ENCODE measurements at regions not wholly inside any gene's neighbourhood (a gene's known extent, or its start where the extent isn't known, plus 50 kb on each side); places are given as distances from the start of the nearest gene placed in this dataset.
"Not testable (repeated sequence)": the region's sequence is repeated elsewhere in the genome, so short reads cannot be mapped to it uniquely, and the experiment has no call there.

DNA sequence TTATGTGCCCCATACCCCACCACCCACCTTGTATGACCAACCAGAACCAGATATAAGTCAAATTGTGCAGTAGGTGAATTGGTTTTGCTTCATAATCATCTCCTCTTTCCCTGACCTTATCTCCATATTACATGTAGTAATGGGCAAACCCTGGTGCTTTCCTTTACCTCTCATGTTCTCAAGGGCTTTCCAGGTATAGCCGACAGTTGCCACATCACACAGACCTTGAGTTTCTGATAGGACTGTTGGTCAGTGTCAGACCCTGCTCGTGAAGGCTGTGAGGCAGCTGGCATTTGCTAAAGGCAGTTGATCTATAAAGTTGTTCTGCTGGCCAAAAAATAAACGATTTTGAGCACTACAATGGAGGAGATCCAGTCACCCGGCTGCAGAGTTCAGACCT is 145.9 kb downstream of the ALX1 start:
- no peak for DNase-seq (ENCODE audit: low spot score)

DNA sequence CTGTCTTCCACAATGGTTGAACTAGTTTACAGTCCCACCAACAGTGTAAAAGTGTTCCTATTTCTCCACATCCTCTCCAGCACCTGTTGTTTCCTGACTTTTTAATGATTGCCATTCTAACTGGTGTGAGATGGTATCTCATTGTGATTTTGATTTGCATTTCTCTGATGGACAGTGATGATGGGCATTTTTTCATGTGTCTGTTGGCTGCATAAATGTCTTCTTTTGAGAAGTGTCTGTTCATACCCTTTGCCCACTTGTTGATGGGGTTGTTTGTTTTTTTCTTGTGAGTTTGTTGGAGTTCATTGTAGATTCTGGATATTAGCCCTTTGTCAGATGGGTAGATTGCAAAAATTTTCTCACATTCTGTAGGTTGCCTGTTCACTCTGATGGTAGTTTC is 153.1 kb downstream of the ALX1 start:
- DNase-seq (ENCODE audit: low spot score): not testable (repeated sequence)

DNA sequence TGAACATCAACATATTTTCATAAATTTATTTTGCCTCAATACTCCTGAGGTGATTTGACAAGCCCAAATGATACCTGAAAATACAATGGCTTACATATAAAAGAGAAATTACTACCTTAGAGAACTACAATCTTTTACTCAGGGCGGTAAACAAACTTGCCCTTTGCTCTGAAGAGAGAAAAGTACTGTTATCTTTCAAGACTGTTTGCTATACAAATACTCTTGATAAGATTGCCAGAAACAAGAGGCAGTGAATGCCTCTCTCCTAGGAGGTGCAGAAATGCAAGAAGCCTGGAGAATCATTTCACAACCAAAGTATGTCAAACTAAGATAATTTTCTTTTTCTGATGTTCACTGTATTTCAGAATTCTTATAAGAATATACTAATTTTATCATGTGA is 160.3 kb downstream of the ALX1 start:
- no peak for DNase-seq (ENCODE audit: low spot score)

DNA sequence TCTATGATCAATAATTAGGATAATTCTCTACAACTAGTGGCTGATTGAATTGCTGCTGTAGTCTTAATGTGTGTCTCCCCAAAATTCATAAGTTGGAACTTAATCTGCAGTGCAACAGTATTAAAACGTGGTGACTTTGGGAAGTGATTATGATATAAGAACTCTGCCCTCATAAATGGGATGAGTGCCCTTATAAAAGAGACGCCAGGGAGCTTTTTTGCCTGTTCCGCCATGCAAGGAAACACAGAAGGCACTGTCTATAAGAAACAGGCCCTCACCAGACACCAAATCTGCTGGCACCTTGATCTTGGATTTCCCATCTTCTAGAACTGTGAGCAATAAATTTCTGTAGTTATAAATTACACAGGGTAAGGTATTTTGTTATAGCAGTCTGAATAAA is 161.0 kb downstream of the ALX1 start:
- DNase-seq (ENCODE audit: low spot score): no peak

DNA sequence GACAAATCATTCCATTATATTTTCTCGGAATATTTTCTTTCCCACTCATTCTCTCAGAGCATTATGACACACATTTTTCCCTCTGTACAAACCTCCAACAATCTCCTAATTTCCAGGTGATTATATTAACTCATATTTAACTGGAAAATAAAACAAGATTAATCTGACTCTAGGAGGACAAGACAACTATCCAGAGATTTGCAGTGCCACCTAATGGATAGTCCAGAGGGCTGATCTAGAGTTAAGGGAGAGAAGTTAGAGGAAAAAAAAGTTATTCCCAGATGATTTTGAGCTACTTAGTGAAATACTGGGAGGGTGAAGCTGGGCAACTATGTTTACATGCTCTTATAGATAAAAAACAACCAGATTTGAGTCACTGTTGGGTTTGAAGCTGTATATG is 161.7 kb downstream of the ALX1 start:
- DNase-seq (ENCODE audit: low spot score): no peak

DNA sequence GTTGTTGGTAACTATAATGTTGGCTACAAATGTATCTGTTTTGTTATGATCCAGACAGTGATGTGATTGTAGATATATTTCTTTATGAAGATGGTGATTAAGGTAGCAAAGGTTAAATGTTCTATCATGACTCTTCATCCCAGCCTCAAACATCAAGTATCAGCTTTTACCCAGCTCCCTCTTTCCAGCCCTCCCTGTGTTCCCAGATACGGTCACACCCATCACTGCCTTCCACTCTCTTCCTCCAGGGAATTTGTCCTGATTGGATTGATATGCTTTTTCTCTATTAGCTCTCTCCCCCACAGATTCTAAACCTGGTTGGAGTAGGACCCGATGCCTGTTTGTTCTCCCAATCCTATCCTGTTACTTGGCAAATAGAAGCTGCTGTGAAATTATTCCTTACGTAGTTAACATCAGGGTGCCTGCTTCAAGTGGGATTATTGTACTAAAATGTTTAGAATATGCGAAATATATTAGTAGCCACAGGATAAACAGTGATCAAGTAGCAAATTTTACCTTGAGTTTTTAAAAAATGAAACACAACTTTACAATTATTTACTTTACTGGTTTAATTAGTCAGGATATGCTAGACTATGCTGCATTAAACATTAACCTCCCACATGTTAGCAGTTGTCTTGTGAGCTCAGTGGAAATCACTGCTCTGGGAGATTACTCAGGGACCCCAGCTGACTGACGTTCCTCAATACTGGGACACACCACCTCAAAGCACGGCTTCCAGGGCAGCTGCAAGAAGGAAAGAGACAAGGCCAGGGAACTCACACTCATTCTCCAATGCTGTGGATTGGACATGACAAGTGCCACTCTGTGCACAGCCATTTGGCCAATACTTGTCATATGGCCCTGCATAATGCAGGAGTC is 165.3 kb downstream of the ALX1 start:
- no peak for DNase-seq (ENCODE audit: low spot score)

DNA sequence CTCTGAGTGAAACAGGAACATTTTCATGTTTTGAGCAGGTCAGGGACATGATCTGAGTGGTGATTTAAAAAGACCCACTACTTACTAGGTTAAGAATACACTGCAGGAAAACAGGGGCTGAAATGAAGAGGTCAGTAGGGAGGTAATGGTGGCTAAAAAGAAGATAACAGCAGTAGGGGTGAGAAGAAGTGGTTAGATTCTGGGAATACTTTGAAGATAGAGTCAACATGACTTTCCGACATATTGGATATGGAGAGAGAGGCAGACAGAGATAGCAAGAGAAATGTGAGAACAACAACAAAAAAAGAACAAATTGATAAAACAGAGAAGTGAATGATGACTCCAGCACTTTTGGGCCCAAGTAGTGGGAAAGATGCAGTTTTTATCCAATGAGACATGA is 168.0 kb downstream of the ALX1 start:
- DNase-seq (ENCODE audit: low spot score): no peak

DNA sequence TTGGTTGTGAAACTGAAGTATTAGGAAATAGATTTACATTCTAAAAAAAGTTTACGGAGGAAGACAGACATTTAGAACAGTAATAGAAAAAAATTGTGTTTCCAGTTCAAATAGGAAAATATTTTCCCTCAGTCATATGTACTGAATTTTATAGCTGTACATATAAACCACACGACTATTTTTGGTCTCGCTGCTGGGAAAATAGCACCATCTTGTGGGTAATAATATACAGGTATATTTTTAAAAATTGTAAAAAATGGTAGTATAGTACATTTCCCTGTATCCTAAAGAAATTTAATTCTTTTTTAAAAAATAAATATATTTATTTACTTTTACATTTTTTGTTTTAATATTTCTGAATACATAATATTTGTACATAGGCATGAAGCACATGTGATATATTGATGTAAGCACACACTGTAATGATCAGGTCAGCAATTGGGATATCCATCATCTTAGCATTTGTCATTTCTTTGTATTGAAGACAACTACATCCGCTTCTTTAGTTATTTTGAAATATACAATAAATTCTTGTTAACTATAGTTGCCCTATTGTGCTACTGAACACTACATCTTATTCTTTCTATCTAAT is 168.6 kb downstream of the ALX1 start:
- DNase-seq (ENCODE audit: low spot score): peak; percentile 7

DNA sequence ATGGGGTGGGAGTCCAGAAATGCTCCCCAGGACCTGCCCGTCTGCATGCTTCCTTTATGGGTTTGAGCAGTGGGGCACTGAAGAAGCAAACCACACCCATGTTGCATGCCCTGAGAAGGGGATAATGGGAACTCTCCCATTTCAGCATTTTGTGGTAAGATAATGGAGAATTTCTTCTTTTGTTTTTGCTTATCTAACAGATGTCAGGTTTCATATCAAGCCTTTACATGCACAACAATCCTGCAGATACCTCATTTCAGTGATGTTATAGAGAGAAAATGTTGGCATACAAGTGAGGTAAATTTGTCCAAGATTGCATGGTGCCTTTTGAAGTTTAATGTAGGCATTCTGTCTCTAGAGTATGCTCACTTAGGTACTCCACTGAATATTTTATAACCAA is 177.0 kb downstream of the ALX1 start:
- no peak for DNase-seq (ENCODE audit: low spot score)

DNA sequence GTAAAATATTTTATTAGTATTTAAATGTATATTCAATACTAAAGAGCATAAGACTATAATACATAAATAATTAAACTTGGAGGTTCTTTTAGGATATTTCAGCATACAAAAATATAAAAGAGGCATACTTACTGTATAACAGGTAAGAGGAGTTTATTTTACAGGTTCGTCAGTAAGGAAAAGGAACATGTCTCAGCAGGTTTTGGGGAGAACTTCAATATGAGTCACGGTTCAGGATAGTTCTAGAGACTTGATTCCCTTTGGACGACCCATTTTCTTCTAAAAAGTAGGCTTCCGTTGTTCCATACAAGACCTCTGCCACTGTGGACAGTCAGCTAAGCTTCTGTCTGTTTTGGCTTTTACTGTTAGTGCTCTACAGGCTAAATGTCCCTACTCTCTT is 181.1 kb downstream of the ALX1 start:
- no peak for DNase-seq (ENCODE audit: low spot score)

DNA sequence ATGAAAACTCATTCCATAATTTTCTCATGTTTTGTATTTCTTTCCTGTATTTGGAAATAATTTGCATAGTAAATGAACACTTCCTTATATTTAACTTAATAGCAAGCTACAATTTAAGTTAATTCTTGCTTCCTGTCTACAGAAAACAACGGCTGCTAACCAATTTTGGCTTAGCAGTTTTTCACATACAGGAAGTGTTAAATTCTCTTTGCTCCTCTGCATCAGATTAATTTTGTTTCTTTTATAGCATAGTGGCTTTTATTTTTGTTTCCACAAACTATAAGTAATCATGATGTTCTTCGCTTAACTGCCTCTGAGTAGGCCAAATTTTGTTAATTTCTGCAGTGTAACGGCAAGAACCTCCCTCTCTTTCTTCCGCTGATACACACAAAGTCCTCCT is 182.9 kb downstream of the ALX1 start:
- DNase-seq (ENCODE audit: low spot score): no peak

DNA sequence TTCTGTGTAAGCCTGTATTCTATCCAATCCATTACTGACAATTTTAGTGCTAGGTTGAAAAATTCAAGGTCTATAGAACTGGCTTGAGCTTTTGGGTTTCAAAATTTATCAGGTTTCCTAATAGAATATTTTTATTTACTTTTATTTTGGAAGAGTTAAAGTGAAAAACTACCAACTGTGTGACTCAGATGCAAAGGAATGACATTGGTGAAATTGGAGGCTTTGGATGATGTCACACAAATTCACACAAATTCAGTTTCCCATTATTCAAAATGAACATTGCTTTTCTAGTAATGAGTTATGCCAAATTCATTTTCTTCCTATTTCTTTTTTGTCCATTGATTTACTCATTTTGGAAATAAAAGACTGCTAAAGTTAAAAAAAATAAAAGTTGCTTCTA is 186.9 kb downstream of the ALX1 start:
- DNase-seq (ENCODE audit: low spot score): no peak

DNA sequence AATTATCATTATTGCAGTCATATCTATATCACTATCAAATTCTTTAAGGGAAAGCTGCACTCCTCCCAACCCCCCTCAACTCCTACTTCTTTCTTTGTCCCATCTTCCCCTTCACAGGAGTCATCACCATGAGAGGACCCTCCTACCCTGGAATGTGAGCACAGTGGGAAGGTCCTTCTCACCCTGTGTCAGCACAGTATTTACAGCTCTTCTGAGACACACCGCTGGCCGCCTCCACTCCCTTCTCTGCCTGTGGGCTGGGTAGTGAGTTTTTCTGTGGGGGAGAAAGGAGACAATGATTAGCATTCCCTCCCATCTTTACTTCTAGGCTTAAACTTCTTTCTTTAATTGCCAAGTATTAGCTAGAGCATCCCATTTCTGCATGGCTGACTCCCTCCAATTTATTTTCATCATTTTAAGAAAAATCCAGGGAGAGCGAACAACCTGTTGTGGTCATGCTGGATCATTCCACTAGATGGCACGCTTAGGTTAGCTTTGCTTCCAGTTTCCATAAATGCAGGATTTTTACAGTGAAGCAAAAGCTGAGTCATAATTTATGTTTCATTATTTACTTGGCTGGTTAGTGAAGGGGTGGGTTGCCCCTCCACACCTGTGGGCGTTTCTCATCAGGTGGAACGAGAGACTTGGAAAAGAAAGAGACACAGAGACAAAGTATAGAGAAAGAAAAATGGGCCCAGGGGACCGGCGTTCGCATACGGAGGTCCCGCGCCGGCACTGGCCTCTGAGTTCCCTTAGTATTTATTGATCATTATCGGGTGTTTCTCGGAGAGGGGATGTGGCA is 188.5 kb downstream of the ALX1 start:
- DNase-seq (ENCODE audit: low spot score): peak; percentile 45

DNA sequence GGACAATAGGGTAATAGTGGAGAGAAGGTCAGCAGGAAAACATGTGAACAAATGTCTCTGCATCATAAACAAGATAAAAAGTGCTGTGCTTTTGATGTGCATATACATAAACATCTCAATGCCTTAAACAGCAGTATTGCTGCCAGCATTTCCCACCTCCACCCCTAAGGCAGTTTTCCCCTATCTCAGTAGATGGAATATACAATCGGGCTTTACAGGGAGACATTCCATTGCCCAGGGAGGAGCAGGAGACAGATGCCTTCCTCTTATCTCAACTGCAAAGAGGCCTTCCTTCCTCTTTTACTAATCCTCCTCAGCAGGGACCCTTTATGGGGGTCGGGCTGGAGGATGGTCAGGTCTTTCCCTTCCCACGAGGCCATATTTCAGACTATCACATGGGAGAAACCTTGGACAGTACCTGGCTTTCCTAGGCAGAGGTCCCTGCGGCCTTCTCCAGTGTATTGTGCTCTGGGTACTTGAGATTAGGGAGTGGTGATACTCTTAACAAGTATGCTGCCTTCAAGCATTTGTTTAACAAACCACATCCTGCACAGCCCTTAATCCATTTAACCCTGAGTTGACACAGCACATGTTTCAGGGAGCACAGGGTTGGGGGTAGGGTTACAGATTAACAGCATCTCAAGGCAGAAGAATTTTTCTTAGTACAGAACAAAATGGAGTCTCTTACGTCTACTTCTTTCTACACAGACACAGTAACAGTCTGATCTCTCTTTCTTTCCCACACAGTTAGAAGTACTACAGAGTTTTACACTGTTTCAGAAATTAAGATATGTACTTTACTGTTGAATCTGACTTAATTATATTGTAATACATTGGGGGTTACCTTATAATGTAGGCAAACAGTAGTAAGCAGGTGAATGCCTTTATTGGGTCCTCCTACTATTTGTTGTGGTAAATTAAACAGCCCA is 189.4 kb downstream of the ALX1 start:
- DNase-seq (ENCODE audit: low spot score): not testable (repeated sequence)

DNA sequence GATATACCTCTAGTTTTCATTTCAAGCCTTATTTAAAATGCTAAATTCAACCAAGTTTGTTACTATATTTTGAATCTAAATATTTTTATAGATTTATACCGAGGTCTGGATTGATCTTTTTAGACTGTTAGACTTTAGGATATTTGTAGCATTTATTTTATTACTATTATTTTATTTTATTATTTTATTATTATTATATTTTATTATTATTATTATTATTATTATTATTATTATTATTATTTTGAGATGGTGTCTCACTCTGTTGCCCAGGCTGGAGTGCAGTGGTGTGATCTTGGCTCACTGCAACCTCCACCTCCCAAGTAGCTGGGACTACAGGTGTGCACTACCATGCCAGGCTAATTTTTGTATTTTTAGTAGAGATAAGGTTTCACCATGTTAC is 195.3 kb downstream of the ALX1 start:
- not testable (repeated sequence) for DNase-seq (ENCODE audit: low spot score)

DNA sequence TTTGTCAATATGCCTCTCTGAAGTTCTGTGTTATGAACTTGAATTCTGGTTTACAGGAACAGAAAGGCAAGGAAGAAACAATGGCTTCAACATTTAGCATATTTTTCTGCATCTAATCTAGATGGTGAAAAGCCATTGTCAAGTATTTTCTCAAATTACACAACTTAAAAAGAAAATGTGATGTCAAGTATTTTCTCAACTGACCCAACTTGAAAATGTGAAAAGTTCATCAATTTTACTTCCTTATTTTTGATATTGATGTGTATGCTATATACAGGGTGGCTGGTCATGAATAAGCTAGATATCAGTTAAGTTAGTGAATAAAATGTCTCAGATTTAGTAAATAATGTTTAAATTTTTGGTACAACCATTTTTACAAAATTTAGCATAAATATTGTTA is 196.7 kb downstream of the ALX1 start:
- DNase-seq (ENCODE audit: low spot score): no peak

DNA sequence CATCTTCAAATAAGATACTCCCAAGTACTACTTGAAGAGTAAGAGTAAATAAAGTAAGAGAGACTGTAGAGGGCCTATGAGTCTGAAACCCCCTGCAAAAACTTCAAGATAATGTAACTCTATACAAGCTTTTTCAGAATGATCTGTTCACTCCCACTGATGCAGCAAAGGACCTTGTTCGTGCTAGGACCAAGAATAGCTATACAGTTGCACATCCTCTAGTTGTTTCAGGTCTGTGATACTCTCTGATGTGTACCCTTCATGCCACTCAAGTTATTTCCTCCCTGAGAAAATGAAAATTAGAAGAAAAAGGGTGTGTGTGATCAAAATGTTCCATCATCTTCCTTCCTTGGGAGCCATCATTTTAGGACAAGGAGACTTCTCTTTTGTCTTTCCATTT is 204.4 kb downstream of the ALX1 start:
- no peak for DNase-seq (ENCODE audit: low spot score)

DNA sequence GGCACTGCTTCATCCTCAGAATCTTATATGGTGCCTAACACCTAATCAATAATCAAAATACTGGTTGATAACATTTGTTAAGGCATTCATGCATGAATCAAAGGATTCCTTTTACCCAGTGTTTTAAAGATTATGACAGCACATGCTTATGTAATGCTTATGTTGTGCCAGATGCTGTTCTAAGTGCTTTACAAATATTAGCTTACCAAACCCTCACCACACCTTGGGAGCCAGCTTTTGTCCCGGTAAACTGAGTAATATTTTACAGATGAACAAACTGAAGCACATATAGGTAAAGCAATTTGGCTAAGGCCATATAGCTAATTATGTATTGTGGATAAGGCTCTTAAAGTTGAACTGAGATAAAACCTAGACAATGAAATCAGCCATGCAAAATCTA is 209.2 kb downstream of the ALX1 start:
- DNase-seq (ENCODE audit: low spot score): no peak

DNA sequence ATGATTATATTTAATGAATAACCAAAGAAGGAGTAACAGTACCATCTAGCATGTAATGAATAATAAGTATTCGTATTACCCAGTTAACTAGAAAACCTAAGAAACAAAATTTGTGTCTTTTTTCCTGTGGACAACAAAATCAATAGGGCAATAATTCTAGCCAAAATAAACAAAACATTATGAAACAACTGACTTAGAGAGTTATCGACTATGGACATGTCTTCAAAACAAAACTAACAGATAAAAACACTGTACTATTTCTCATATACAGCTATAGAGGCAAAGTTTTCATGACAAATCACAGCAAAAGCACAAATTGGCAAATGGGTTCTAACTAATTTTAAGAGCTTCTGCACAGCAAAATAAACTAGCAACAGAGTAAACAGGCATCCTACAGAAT is 224.1 kb downstream of the ALX1 start:
- no peak for DNase-seq (ENCODE audit: low spot score)

DNA sequence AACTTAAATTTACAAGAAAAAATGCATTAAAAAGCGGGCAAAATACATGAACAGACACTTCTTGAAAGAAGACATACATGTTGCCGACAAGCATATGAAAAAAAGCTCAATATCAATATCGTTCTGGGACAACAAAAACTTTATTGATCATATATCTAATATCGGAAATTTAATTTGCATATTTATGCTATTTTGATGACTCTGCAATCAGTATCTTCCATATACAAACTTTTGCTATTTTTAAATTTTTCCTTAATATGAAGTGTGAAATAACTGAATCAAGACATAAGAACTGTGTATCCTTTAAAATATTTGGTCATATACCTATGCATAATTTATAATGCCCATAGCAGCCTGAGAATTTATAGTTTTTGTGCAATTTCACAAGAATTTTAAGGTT is 224.6 kb downstream of the ALX1 start:
- no peak for DNase-seq (ENCODE audit: low spot score)

DNA sequence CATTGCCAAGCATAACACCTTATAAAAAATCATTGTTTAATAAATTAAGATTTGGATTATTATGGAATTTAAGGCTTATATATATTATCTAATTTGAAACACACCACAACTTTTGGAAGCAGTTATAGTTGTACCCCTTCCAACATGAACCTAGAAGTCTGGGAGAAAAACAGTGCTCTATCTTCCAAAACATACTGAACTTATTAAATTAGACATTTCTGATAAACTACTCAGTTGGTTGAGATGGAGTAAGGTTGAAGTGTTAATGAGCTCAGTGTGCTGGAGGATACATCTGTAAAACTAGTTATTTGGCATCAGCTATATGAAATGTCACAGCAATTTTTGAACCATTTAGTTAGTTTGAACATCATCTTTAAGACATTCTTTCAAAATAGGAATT is 227.4 kb downstream of the ALX1 start:
- no peak for DNase-seq (ENCODE audit: low spot score)

All from SW480 (cell line).